ENCODE measurements at regions not wholly inside any gene's neighbourhood (a gene's known extent, or its start where the extent isn't known, plus 50 kb on each side); places are given as distances from the start of the nearest gene placed in this dataset.

- no peak overlapping the region for H3K4me3 Mint-ChIP-seq
- no peaks in the 10 kb centered on the region for H3K27me3 Mint-ChIP-seq (ENCODE audit: low read depth)
- H3K36me3 Mint-ChIP-seq, result no peaks in the 10 kb centered on the region
- no peak overlapping the region for H3K27ac Mint-ChIP-seq
- H3K4me1 Mint-ChIP-seq, result peaks cover 2% of the 10 kb centered on the region
- TF ChIP-seq CTCF (IDR thresholded peaks at IDR 0.05; ENCODE audit: unreplicated experiment), result no peak
- H3K9me3 Mint-ChIP-seq, result peaks cover 15% of the 10 kb centered on the region
- no peak for DNase-seq (ENCODE audit: low spot score in 2 of 2, unreplicated experiment in 2 of 2)
Observed at GRCh38 chr2:147520817-147521216, 324.0 kb upstream of the ACVR2A start.

GRCh38 chr2:147519178-147519577 is 325.7 kb upstream of the ACVR2A start:
- Mint-ChIP-seq H3K9me3 (peaks cover 15% of the 10 kb centered on the region), H3K36me3 (no peaks in the 10 kb centered on the region), H3K4me1 (no peaks in the 10 kb centered on the region), H3K27ac (no peak overlapping the region), H3K27me3 (ENCODE audit: low read depth) (no peaks in the 10 kb centered on the region), H3K4me3 (no peak overlapping the region)
- TF ChIP-seq CTCF (IDR thresholded peaks at IDR 0.05; ENCODE audit: unreplicated experiment), result no peak
- no peak for DNase-seq (ENCODE audit: low spot score in 2 of 2, unreplicated experiment in 2 of 2)

- Mint-ChIP-seq H3K9me3 (peaks cover 8% of the 10 kb centered on the region), H3K4me3 (no peak overlapping the region), H3K27me3 (ENCODE audit: low read depth) (no peaks in the 10 kb centered on the region), H3K4me1 (peaks cover 12% of the 10 kb centered on the region), H3K27ac (no peak overlapping the region), H3K36me3 (no peaks in the 10 kb centered on the region)
- DNase-seq (ENCODE audit: low spot score in 2 of 2, unreplicated experiment in 2 of 2), result no peak
- TF ChIP-seq CTCF (IDR thresholded peaks at IDR 0.05; ENCODE audit: unreplicated experiment), result no peak
Observed at GRCh38 chr2:147515213-147515612, 329.6 kb upstream of the ACVR2A start.

GRCh38 chr2:147512206-147512605 is 332.6 kb upstream of the ACVR2A start:
- peaks cover 3% of the 10 kb centered on the region for H3K9me3 Mint-ChIP-seq
- H3K4me3 Mint-ChIP-seq, result no peak overlapping the region
- H3K36me3 Mint-ChIP-seq, result no peaks in the 10 kb centered on the region
- H3K27me3 Mint-ChIP-seq (ENCODE audit: low read depth), result no peaks in the 10 kb centered on the region
- DNase-seq (ENCODE audit: low spot score in 2 of 2, unreplicated experiment in 2 of 2), result no peak
- H3K27ac Mint-ChIP-seq, result peak overlapping the region; percentile 85
- peaks cover 12% of the 10 kb centered on the region for H3K4me1 Mint-ChIP-seq
- TF ChIP-seq CTCF (IDR thresholded peaks at IDR 0.05; ENCODE audit: unreplicated experiment), result no peak

GRCh38 chr2:147511491-147511948 is 333.3 kb upstream of the ACVR2A start:
- no peak for TF ChIP-seq CTCF (IDR thresholded peaks at IDR 0.05; ENCODE audit: unreplicated experiment)
- H3K27ac Mint-ChIP-seq, result peak overlapping the region; percentile 85
- H3K36me3 Mint-ChIP-seq, result no peaks in the 10 kb centered on the region
- H3K4me3 Mint-ChIP-seq, result no peak overlapping the region
- no peaks in the 10 kb centered on the region for H3K27me3 Mint-ChIP-seq (ENCODE audit: low read depth)
- peak in 1 of 2 experiments; percentile 42 for DNase-seq (ENCODE audit: low spot score in 2 of 2, unreplicated experiment in 2 of 2)
- H3K9me3 Mint-ChIP-seq, result peaks cover 3% of the 10 kb centered on the region
- peaks cover 12% of the 10 kb centered on the region for H3K4me1 Mint-ChIP-seq

- TF ChIP-seq CTCF (IDR thresholded peaks at IDR 0.05; ENCODE audit: unreplicated experiment), result no peak
- DNase-seq (ENCODE audit: low spot score in 2 of 2, unreplicated experiment in 2 of 2), result no peak
- Mint-ChIP-seq H3K9me3 (peaks cover 3% of the 10 kb centered on the region), H3K27ac (no peak overlapping the region), H3K4me3 (no peak overlapping the region), H3K4me1 (peaks cover 12% of the 10 kb centered on the region), H3K36me3 (no peaks in the 10 kb centered on the region), H3K27me3 (ENCODE audit: low read depth) (no peaks in the 10 kb centered on the region)
Observed at GRCh38 chr2:147509821-147510220, 335.0 kb upstream of the ACVR2A start.

All from mesothelial cell of epicardium (in vitro differentiated cells).